Panc1 (cell line): ENCODE measurements at regions not wholly inside any gene's neighbourhood (a gene's known extent, or its start where the extent isn't known, plus 50 kb on each side); places are given as distances from the start of the nearest gene placed in this dataset.

Experiments
- POLR2AphosphoS5 ChIP-seq: IDR thresholded peaks from 2 replicates; pipeline ENCODE4 v1.6.1; 2012; ENCODE audit warnings: mild to moderate bottlenecking, low read depth, low read length, moderate library complexity
- SIN3A ChIP-seq: IDR thresholded peaks from 2 replicates; pipeline ENCODE4 v1.6.1; 2012; ENCODE audit warnings: low read depth, mild to moderate bottlenecking, low read length, moderate library complexity, borderline replicate concordance; ENCODE audit not compliant: insufficient read depth
- TCF7L2 ChIP-seq: IDR thresholded peaks from 2 replicates; pipeline ENCODE4 v1.6.1; 2011; ENCODE audit warnings: mild to moderate bottlenecking, low read depth, low read length, inconsistent platforms
- TF ChIP-seq, protein P1 (sequence below): fragments of 450-650 bp; IDR thresholded peaks from 2 replicates; pipeline ENCODE4 v1.5.1; 2017; ENCODE audit warnings: mild to moderate bottlenecking

GRCh38 chr7:79681454-79681853, 228.0 kb upstream of the MAGI2 start:
- TF ChIP-seq POLR2AphosphoS5: no peak
- TF ChIP-seq, protein P1, sequence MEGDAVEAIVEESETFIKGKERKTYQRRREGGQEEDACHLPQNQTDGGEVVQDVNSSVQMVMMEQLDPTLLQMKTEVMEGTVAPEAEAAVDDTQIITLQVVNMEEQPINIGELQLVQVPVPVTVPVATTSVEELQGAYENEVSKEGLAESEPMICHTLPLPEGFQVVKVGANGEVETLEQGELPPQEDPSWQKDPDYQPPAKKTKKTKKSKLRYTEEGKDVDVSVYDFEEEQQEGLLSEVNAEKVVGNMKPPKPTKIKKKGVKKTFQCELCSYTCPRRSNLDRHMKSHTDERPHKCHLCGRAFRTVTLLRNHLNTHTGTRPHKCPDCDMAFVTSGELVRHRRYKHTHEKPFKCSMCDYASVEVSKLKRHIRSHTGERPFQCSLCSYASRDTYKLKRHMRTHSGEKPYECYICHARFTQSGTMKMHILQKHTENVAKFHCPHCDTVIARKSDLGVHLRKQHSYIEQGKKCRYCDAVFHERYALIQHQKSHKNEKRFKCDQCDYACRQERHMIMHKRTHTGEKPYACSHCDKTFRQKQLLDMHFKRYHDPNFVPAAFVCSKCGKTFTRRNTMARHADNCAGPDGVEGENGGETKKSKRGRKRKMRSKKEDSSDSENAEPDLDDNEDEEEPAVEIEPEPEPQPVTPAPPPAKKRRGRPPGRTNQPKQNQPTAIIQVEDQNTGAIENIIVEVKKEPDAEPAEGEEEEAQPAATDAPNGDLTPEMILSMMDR: no peak
- TF ChIP-seq SIN3A: no peak
- TF ChIP-seq TCF7L2: no peak
